ENCODE measurements at regions not wholly inside any gene's neighbourhood (a gene's known extent, or its start where the extent isn't known, plus 50 kb on each side); places are given as distances from the start of the nearest gene placed in this dataset.

DNA sequence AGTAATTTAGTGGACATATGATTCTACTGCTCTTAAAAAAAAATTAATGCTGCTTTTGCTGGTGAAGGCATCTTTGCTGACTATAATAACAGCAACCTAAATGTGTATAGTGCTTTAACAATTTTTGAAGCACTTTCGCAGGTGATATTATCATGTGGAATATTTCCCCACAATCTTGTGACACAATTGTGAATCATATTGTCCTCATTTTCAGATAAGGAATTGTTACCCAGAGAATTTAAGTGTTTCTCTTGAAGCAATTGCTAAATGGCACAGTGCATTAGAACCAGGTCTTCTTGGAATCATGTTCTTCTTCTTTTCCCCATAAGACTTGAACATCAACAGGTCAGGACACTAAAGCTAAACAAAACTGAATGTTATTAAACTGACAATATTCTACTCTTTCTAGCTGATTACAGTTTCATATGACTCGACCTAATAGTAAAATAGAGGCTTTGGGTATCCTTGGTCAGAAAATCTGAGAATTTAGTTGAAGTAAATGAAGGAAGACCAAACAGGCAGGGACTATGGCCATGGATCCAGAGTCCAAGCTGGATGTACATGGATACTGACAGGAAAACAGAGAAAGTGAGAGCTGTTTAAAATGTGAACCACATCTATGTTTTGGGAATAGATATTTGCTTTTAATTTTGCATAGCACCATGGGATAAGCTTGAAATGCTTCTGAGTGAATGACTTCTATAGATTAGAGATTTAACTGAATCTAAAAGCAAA is 121.8 kb upstream of the SLC35B3 start:
- no peak for TF ChIP-seq CTCF (IDR thresholded peaks at IDR 0.05; ENCODE audit: low read depth, low read length)

GRCh38 chr6:8556370-8557013 is 121.1 kb upstream of the SLC35B3 start:
- DNase-seq (ENCODE audit: low read depth in 1 of 2, low spot score in 1 of 2), result peak in 1 of 2 donors; percentile 8
- no peak overlapping the region for H3K27ac ChIP-seq
- no peak for TF ChIP-seq CTCF (IDR thresholded peaks at IDR 0.05; ENCODE audit: low read depth, low read length)

More for the DNA sequence above, 121.8 kb upstream of the SLC35B3 start:
- Histone ChIP-seq H3K9me3 (ENCODE audit: low read depth) (no peaks in the 10 kb centered on the region), H3K27ac (no peak overlapping the region), H3K4me3 (no peak overlapping the region), H3K4me1 (ENCODE audit: low read depth) (no peaks in the 10 kb centered on the region), H3K36me3 (no peaks in the 10 kb centered on the region), H3K27me3 (no peaks in the 10 kb centered on the region)
- DNase-seq (ENCODE audit: low read depth in 1 of 2, low spot score in 1 of 2), result no peak

GRCh38 chr6:8551993-8552392 is 116.6 kb upstream of the SLC35B3 start:
- H3K4me1 ChIP-seq (ENCODE audit: low read depth), result no peaks in the 10 kb centered on the region
- no peaks in the 10 kb centered on the region for H3K27me3 ChIP-seq
- no peak overlapping the region for H3K27ac ChIP-seq
- no peaks in the 10 kb centered on the region for H3K36me3 ChIP-seq
- DNase-seq (ENCODE audit: low read depth in 1 of 2, low spot score in 1 of 2), result no peak
- H3K9me3 ChIP-seq (ENCODE audit: low read depth), result no peaks in the 10 kb centered on the region
- no peak for TF ChIP-seq CTCF (IDR thresholded peaks at IDR 0.05; ENCODE audit: low read depth, low read length)
- no peak overlapping the region for H3K4me3 ChIP-seq

More at GRCh38 chr6:8556370-8557013, 121.1 kb upstream of the SLC35B3 start:
- H3K9me3 ChIP-seq (ENCODE audit: low read depth), result no peaks in the 10 kb centered on the region
- no peaks in the 10 kb centered on the region for H3K27me3 ChIP-seq
- H3K36me3 ChIP-seq, result no peaks in the 10 kb centered on the region
- H3K4me3 ChIP-seq, result no peak overlapping the region
- no peaks in the 10 kb centered on the region for H3K4me1 ChIP-seq (ENCODE audit: low read depth)

DNA sequence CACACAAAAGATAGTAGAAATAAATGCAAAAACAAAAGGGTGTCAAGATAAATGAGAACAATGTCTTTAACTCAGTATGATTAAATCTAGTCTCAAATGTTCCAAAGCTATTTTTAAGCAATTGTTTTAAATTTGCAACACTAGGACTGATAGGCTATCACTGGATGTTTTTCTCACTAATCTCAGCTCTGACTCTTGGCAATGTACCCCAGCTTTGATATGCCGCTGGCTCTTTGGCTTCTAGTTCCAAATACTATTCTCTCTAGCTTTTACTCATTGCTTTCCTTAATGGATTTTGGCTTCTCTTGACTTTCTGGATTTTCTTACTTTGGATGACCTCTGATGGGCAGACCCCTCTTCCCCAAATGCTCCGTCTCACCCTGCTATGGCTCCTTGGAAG is 116.0 kb upstream of the SLC35B3 start:
- no peak for TF ChIP-seq CTCF (IDR thresholded peaks at IDR 0.05; ENCODE audit: low read depth, low read length)
- Histone ChIP-seq H3K27ac (no peak overlapping the region), H3K36me3 (no peaks in the 10 kb centered on the region), H3K9me3 (ENCODE audit: low read depth) (no peaks in the 10 kb centered on the region), H3K4me1 (ENCODE audit: low read depth) (no peaks in the 10 kb centered on the region), H3K4me3 (no peak overlapping the region), H3K27me3 (no peaks in the 10 kb centered on the region)
- no peak for DNase-seq (ENCODE audit: low read depth in 1 of 2, low spot score in 1 of 2)

DNA sequence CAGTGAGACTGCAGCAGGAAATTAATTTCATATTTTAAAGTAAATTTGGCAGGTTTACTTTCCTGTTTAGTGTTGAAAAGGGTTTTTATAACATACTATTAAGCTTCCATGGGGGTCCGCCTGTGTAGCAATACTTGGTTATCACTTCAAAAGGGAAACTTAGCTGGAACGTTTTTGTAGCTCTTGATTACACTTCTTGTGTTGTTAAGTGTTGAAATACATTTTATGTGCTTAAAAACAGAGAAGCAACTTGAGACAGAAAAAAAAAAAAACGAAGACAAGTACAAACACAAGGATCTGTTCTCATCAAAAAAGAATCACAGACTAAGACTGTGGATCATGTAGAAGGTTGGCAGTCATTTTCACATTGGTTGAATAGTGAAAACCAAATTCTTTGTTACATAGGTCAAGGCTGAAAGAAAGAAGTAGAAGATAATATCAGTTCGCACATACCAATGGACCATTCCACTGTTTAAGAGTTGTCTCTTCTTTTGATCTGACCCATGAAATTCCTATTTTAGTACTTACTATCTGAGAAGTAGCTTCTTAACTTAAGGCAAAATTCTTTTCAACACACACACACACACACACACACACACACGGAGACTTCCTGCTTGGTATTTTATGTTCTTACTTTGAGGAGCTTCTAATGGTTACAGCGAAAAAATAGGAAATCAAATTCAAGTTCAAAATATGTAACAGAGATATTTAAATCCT is 113.9 kb upstream of the SLC35B3 start:
- Histone ChIP-seq H3K9me3 (ENCODE audit: low read depth) (no peaks in the 10 kb centered on the region), H3K27ac (no peak overlapping the region), H3K27me3 (no peaks in the 10 kb centered on the region), H3K4me3 (no peak overlapping the region), H3K36me3 (no peaks in the 10 kb centered on the region), H3K4me1 (ENCODE audit: low read depth) (no peaks in the 10 kb centered on the region)
- TF ChIP-seq CTCF (IDR thresholded peaks at IDR 0.05; ENCODE audit: low read depth, low read length), result no peak
- DNase-seq (ENCODE audit: low read depth in 1 of 2, low spot score in 1 of 2), result peak in 1 of 2 donors; percentile 0
